ENCODE measurements at regions not wholly inside any gene's neighbourhood (a gene's known extent, or its start where the extent isn't known, plus 50 kb on each side); places are given as distances from the start of the nearest gene placed in this dataset.

- no peak for TF ChIP-seq REST (IDR thresholded peaks at IDR 0.05)
- TF ChIP-seq TAF1 (conservative IDR thresholded peaks at IDR 0.05) = no peak
- no peak for TF ChIP-seq FOXA2 (IDR thresholded peaks at IDR 0.05)
- TF ChIP-seq YY1 (IDR thresholded peaks at IDR 0.05) = no peak
- TF ChIP-seq ZBTB33 (IDR thresholded peaks at IDR 0.05) = no peak
- TF ChIP-seq SP1 (IDR thresholded peaks at IDR 0.05) = no peak
- TF ChIP-seq RXRA (IDR thresholded peaks at IDR 0.05) = no peak
- TF ChIP-seq JUND (IDR thresholded peaks at IDR 0.05) = no peak
Observed at GRCh38 chr5:159533197-159533596, 202.9 kb upstream of the IL12B start (continued).

GRCh38 chr5:159536166-159536565, 205.9 kb upstream of the IL12B start:
- Histone ChIP-seq H3K4me3 (ENCODE audit: low read depth in 1 of 3, low read length in 3 of 3) (no peak overlapping the region), H3K9ac (ENCODE audit: low read depth in 1 of 2, low read length in 2 of 2) (no peak overlapping the region), H3K27me3 (ENCODE audit: control insufficient read depth in 4 of 4, insufficient read depth in 4 of 4, low read length in 3 of 4) (peaks cover 0 to 2% (median 0%) of the 10 kb centered on the region in 4 donors), H3K27ac (ENCODE audit: low read depth in 1 of 2, low read length in 2 of 2) (no peak overlapping the region), H3K9me3 (ENCODE audit: control insufficient read depth in 4 of 4, low read length in 3 of 4) (no peaks in the 10 kb centered on the region), H3K4me1 (ENCODE audit: control insufficient read depth in 4 of 4, insufficient read depth in 4 of 4, low read length in 3 of 4) (no peaks in the 10 kb centered on the region), H3K36me3 (ENCODE audit: control insufficient read depth in 4 of 4, insufficient read depth in 3 of 4, low read depth in 1 of 4, low read length in 3 of 4) (no peaks in the 10 kb centered on the region)
- 86% methylated on average over 3 of the region's 3 CpGs for WGBS
- DNase-seq (ENCODE audit: low spot score) = no peak
- TF ChIP-seq RAD21 (IDR thresholded peaks at IDR 0.05) = no peak
- TF ChIP-seq RXRA (IDR thresholded peaks at IDR 0.05) = no peak
- no peak for TF ChIP-seq REST (IDR thresholded peaks at IDR 0.05)
- TF ChIP-seq NR2F2 (IDR thresholded peaks at IDR 0.05) = no peak
- TF ChIP-seq EGR1 (IDR thresholded peaks at IDR 0.05; ENCODE audit: low read depth in 2 of 2) = no peak
- no peak for TF ChIP-seq MAX (IDR thresholded peaks at IDR 0.05)
- TF ChIP-seq CTCF (IDR thresholded peaks at IDR 0.05; ENCODE audit: low read depth, low read length, missing input control) = no peak
- TF ChIP-seq ZBTB33 (IDR thresholded peaks at IDR 0.05) = no peak
- no peak for TF ChIP-seq FOXA1 (IDR thresholded peaks at IDR 0.05)
- TF ChIP-seq JUND (IDR thresholded peaks at IDR 0.05) = no peak
- TF ChIP-seq YY1 (IDR thresholded peaks at IDR 0.05) = no peak
